Renal cortical epithelial cell (primary cell): ENCODE measurements at regions not wholly inside any gene's neighbourhood (a gene's known extent, or its start where the extent isn't known, plus 50 kb on each side); places are given as distances from the start of the nearest gene placed in this dataset.
"Not testable (repeated sequence)": the region's sequence is repeated elsewhere in the genome, so short reads cannot be mapped to it uniquely, and the experiment has no call there.

Experiments used
- DNase-seq: peaks from one replicate; pipeline ENCODE4 v3.0.0-alpha.2; 2011; ENCODE audit warnings: low read depth

GRCh38 chr14:22387776-22388241 lies 201.2 kb downstream of the DAD1 start:
- DNase-seq = no peak

DNA sequence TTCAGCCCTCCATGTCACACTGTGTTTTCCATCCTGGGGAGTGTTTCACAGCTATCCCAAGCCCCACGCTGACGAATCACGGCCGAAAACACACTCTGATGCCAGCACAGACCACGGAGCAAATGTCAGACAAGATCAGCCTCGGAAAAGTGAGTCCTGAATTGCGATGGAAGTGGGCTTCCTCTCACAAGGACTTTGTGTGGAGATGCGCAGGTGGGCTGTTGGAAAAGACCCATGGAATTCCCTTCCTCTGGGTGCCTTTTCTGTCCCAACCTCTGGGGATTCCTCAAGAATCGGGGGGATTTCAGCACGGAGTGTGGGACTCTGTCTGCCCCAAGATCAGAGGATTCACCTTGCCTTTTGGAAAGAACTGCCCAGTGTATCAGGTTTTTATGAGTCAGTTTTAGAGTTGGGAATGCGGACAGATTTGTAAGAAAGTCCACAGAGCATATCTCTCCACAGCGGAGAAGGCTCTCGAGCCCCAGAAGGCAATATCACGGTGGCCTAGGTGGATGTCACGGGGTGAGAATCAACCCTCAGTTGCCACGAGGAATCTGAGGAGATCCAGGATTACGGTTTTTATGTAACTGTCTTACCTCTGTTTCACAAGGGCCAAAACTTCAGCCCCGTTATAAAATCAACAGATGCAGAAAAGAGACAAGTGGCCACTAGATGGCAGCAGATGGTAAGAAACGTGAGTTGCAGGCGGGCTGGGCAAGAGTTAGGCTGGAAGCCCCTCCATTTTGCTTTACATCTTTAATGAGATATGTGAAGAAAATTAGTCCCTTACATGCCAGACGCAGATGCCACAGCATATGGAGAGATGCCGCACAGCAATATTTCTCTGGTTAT lies 201.9 kb downstream of the DAD1 start:
- peak; percentile 52 for DNase-seq

- DNase-seq = no peak
Measured at GRCh38 chr14:22384974-22385526, 204.0 kb downstream of the DAD1 start.

DNA sequence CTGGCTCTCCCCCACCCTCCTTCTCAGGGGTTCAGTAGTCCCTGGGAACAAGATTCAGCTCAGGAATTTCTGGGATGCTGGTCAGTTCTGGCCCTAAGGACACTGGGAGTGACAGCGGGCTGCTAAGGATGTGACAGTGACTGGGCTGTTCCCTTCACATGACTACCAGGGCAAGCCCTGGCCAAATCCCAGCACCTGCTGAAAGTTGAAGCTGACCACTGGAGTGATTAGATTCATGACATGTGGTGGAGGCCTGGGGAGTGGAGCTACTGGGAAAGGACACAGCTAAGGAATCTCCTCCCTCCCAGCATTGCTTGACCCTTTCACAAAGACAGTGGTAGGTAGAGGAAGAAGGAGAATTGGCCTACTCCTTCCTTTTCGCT lies 204.9 kb downstream of the DAD1 start:
- no peak for DNase-seq

- DNase-seq = no peak
Measured at GRCh38 chr14:22383515-22384166, 205.4 kb downstream of the DAD1 start.

- no peak for DNase-seq
Measured at GRCh38 chr14:22382955-22383354, 206.1 kb downstream of the DAD1 start.

GRCh38 chr14:22382395-22382794 lies 206.6 kb downstream of the DAD1 start:
- no peak for DNase-seq

GRCh38 chr14:22381766-22382165 lies 207.3 kb downstream of the DAD1 start:
- DNase-seq = peak; percentile 61

DNA sequence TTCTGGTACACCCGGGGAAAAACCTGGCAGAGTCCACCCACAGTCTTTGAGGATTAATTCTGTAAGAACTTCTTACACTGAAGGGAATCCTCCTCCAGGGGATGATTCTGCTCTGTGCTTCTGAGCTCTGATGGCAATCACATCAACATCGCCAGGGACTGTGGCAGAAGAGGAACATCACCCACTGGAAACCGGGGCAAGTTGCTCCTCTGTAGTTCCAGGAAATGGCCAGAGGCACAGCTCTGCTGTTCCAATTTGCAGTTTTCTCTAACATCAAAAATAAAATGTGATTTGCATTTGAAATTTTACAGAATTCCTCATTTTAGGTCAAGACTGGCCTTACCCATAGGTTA lies 207.6 kb downstream of the DAD1 start:
- DNase-seq = no peak

- peak; percentile 22 for DNase-seq
Measured at GRCh38 chr14:22380571-22381407, 208.2 kb downstream of the DAD1 start.

DNA sequence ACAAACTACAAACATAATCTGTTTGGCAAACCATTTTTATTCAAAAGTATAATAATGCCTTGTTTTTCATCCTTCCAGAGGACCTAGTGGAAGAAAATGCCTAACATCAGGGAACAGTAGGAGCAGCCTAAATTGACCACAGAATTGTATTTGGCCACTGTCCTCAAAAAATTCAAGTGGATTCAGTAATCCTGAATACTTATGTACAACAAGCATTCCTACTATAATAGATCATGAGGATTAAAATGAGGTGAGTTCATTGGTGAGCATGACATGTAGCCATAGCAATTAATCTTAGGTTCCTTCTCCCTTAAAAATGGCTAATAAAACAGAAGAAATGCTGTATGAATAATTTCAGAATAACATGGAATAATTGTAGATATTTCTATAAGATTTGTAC lies 209.3 kb downstream of the DAD1 start:
- peak; percentile 27 for DNase-seq

DNA sequence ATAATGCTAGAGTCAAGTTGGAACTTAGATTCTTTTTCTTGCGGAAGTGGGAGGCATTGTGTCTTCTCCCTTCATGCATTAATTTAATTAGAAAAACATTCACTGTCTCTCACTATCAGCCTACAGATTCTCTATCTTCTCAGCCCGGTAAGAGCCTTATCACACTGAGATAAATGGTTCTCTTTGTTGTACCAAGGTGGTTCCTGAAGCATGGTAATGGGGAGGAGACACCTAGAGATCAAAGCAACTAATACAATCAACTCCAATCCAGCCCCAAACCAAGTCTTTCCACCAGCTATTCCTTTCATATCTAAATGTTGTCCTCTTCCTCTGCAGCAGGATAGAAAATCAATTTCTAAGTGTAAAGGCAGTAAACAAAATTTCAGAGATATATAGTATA lies 210.8 kb downstream of the DAD1 start:
- no peak for DNase-seq

- DNase-seq = peak; percentile 65
Measured at GRCh38 chr14:22375321-22375930, 213.6 kb downstream of the DAD1 start.

- peak; percentile 90 for DNase-seq
Measured at GRCh38 chr14:22370084-22370847, 218.8 kb downstream of the DAD1 start.

- DNase-seq = no peak
Measured at GRCh38 chr14:22358726-22359125, 230.3 kb downstream of the DAD1 start.

DNA sequence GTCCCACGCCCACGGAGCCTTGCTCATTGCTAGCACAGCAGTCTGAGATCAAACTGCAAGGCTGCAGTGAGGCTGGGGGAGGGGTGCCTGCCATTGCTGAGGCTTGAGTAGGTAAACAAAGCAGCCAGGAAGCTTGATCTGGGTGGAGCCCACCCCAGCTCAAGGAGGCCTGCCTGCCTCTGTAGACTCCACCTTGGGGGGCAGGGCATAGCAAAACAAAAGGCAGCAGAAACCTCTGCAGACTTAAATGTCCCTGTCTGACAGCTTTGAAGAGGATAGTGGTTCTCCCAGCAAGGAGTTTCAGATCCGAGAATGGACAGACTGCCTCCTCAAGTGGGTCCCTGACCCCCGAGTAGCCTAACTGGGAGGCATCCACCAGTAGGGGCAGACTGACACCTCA lies 239.7 kb downstream of the DAD1 start:
- not testable (repeated sequence) for DNase-seq

DNA sequence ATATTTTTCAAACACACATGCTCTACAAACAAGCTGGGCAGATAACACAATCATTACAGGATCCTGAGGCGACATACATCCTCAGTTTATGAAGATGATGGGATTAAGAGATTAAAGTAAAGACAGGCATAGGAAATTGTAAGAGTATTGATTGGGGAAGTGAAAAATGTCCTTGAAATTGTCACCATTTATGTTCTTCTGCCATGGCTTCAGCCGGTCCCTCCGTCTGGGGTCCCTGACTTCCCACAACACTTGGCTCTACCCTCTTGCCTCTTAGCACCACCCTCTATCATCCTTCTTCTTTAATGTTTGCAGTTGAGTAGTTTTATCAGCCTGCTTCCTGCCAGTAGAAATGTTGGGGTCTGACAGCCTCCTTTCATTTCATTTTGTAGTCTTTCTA lies 244.4 kb downstream of the DAD1 start:
- DNase-seq = no peak

GRCh38 chr14:22344209-22344608 lies 244.8 kb downstream of the DAD1 start:
- not testable (repeated sequence) for DNase-seq

GRCh38 chr14:22341049-22341448 lies 248.0 kb downstream of the DAD1 start:
- DNase-seq = no peak

DNA sequence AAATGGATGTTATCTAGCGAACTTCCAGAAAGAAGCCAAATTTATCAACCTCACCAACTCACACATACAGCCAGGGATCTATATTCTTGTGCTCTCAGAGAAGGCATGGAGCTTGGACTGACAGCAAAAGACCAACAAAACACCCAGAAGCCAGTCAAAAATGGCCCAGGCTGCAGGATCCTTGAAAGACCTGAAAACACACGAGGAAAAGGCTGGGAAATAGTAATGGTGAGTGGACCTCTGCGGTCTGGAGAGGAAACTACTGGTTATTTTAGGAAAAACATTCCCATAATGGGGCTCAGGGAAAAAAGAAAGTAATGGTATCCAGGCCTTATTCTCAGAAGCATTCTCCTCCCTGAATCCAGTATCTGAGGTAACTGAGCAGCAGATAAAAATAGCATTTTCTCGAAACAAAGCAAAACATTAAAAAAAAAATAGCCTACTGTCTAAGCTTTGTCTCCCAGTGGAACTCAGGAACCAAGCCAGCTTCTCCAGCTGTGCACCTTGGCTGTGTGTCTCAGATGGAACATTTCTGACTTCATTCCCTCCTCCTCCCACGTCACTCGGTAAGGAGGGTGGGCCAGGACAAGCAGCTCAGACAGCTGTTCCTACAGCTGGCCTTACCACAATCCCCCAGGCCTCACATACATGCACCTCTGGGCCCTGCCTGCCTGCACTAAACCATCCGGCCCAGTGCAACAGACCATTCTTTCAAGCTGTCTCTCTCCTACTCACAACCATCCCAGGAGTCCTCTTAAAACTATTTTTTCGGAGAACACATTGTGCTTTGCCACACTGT lies 249.9 kb downstream of the DAD1 start:
- no peak for DNase-seq
